Endothelial cell of umbilical vein (primary cell): ENCODE measurements at regions not wholly inside any gene's neighbourhood (a gene's known extent, or its start where the extent isn't known, plus 50 kb on each side); places are given as distances from the start of the nearest gene placed in this dataset.

Experiments used
- BruUV-seq: library from RNA; stranded (reverse); fragments of 400-500 nt; replicated peaks from 2 replicates; lab custom pipeline; 2021; lab: Mats Ljungman, UMichigan
- CTCF ChIA-PET: fragments of 300-600, 350-600 bp; sonication (Branson Sonifier 250); formaldehyde crosslinking; loops from one replicate; lab custom pipeline; 2021; ENCODE audit warnings: antibody characterized with exemption, inconsistent platforms; lab: Charles Lee
- POLR2A ChIA-PET: fragments of 300-600, 350-600 bp; sonication (Branson Sonifier 250); formaldehyde crosslinking; loops from one replicate; lab custom pipeline; 2021; ENCODE audit warnings: antibody characterized with exemption, inconsistent platforms; lab: Charles Lee
- DNase-seq: peaks from one replicate; pipeline ENCODE4 v3.0.0-alpha.2; 2011; ENCODE audit warnings: low read depth, low spot score
- FAIRE-seq: peaks from 2 replicates; lab custom pipeline; 2011; peaks lifted over from hg19 to GRCh38; lab: Jason Lieb, UNC
- H2AFZ ChIP-seq: 2 replicates; pipeline ENCODE4 v1.6.0; 2012; ENCODE audit warnings: low read depth, low read length, control low read depth, inconsistent platforms
- H3K27ac ChIP-seq: 2 replicates; pipeline ENCODE4 v1.5.1; 2011; ENCODE audit warnings: low read depth, mild to moderate bottlenecking, control low read depth, low read length, moderate library complexity; ENCODE audit not compliant: insufficient read depth
- H3K27me3 ChIP-seq, 2 experiments: 2 replicates each; pipeline versions ENCODE4 v1.6.0 to v1.6.1; 2011; ENCODE audit warnings: low read length in 2 of 2, mixed read lengths in 1 of 2; ENCODE audit not compliant: control insufficient read depth in 2 of 2, insufficient read depth in 2 of 2
- H3K36me3 ChIP-seq, 2 experiments: 2 replicates in 1 of 2; 3 replicates in 1 of 2; pipeline ENCODE4 v1.5.1; 2011; ENCODE audit warnings: low read length in 2 of 2, mild to moderate bottlenecking in 1 of 2, moderate library complexity in 1 of 2; ENCODE audit not compliant: control insufficient read depth in 2 of 2, insufficient read depth in 2 of 2; ENCODE audit errors: extremely low read depth in 1 of 2
- H3K4me1 ChIP-seq: 3 replicates; pipeline ENCODE4 v1.5.1; 2011; ENCODE audit warnings: mild to moderate bottlenecking, low read length; ENCODE audit not compliant: control insufficient read depth, insufficient read depth; ENCODE audit errors: extremely low read depth
- H3K4me2 ChIP-seq: 2 replicates; pipeline ENCODE4 v1.6.1; 2011; ENCODE audit warnings: low read length, control low read depth, mixed read lengths; ENCODE audit not compliant: insufficient read depth
- H3K4me3 ChIP-seq, 3 experiments: fragments of 200-600 bp in 1 of 3; sonication (generic), shearing (Covaris generic) in 1 of 3; replicated peaks in 1 of 3; 2 replicates each; pipeline ENCODE4 v1.5.1; 2011 to 2016; ENCODE audit warnings: control low read depth in 3 of 3, low read length in 3 of 3, mild to moderate bottlenecking in 2 of 3, inconsistent platforms in 1 of 3, low read depth in 1 of 3, moderate library complexity in 1 of 3; ENCODE audit not compliant: insufficient read depth in 1 of 3
- H3K79me2 ChIP-seq: 2 replicates; pipeline ENCODE4 v1.6.0; 2012; ENCODE audit warnings: low read length, inconsistent platforms; ENCODE audit not compliant: control insufficient read depth, insufficient read depth
- H3K9ac ChIP-seq: replicated peaks from 2 replicates; pipeline ENCODE3; 2011; ENCODE audit warnings: low read length, control low read depth; ENCODE audit not compliant: insufficient read depth; ENCODE audit errors: extremely low read depth
- H3K9me1 ChIP-seq: replicated peaks from 3 replicates; pipeline ENCODE4 v1.6.0; 2011; ENCODE audit warnings: mild to moderate bottlenecking, low read length; ENCODE audit not compliant: control insufficient read depth, insufficient read depth; ENCODE audit errors: extremely low read depth
- H3K9me3 ChIP-seq: replicated peaks from 2 replicates; pipeline ENCODE4 v1.5.1; 2012; ENCODE audit warnings: low read length, inconsistent platforms; ENCODE audit not compliant: control insufficient read depth, insufficient read depth
- H4K20me1 ChIP-seq: replicated peaks from 2 replicates; pipeline ENCODE3; 2011; ENCODE audit warnings: mild to moderate bottlenecking, low read length; ENCODE audit not compliant: control insufficient read depth, insufficient read depth; ENCODE audit errors: extremely low read depth
- CTCF ChIP-seq, 2 donors: IDR thresholded peaks; 1 replicate in 1 of 2; 2 replicates in 1 of 2; pipeline ENCODE4 v1.5.1; 2011; ENCODE audit warnings: low read length in 2 of 2, mild to moderate bottlenecking in 2 of 2, moderate library complexity in 2 of 2, control low read depth in 1 of 2, inconsistent platforms in 1 of 2, low read depth in 1 of 2; ENCODE audit not compliant: insufficient read depth in 1 of 2; ENCODE audit errors: extremely low read depth in 1 of 2
- FOS ChIP-seq: IDR thresholded peaks from 2 replicates; pipeline ENCODE4 v1.6.1; 2011; ENCODE audit warnings: mild to moderate bottlenecking, low read length, moderate library complexity, borderline replicate concordance; ENCODE audit not compliant: insufficient read depth
- GATA2 ChIP-seq: IDR thresholded peaks from 2 replicates; pipeline ENCODE4 v1.7.0; 2011; ENCODE audit warnings: low read depth, mild to moderate bottlenecking, moderate library complexity, mixed read lengths, low read length; ENCODE audit not compliant: insufficient read length, insufficient read depth
- JUN ChIP-seq: IDR thresholded peaks from 2 replicates; pipeline ENCODE4 v1.6.1; 2011; ENCODE audit warnings: borderline replicate concordance, low read depth; ENCODE audit not compliant: insufficient read length, insufficient read depth
- MAX ChIP-seq: IDR thresholded peaks from 2 replicates; pipeline ENCODE4 v1.6.1; 2011; ENCODE audit not compliant: insufficient read depth, insufficient read length
- MYC ChIP-seq: IDR thresholded peaks from one replicate; pipeline ENCODE4 v1.6.1; 2011; ENCODE audit warnings: mild to moderate bottlenecking, low read depth, low read length
- POLR2AphosphoS5 ChIP-seq: IDR thresholded peaks from 2 replicates; pipeline ENCODE4 v1.6.1; 2012; ENCODE audit warnings: low read depth, mild to moderate bottlenecking, control low read depth, low read length, moderate library complexity; ENCODE audit not compliant: insufficient read depth
- dilution Hi-C: fragments of 300-500 bp; cut with MboI; formaldehyde crosslinking; loops from one replicate; pipeline ENCODE4 v1.15.0; 2019; ENCODE audit warnings: low sequenced_read_pairs; ENCODE audit not compliant: extremely low pct_ligation_motif_present
- intact Hi-C: fragments of 100-400 bp; cut with micrococcal nuclease; formaldehyde crosslinking; loops from one replicate; pipeline ENCODE4 v1.10.0; 2022

- no peaks in the 10 kb centered on the region for H3K9me1 ChIP-seq
- FAIRE-seq, result no peak
- no peak overlapping the region for H3K27ac ChIP-seq
- intact Hi-C loops (no loop called here), dilution Hi-C loops (no loop called here)
- H3K9me3 ChIP-seq, result no peaks in the 10 kb centered on the region
- H3K79me2 ChIP-seq, result no peaks in the 10 kb centered on the region
- no TSS peak for BruUV-seq
- H3K4me3 ChIP-seq, result no peak overlapping the region
- no peaks in the 10 kb centered on the region for H3K4me1 ChIP-seq
- POLR2A ChIA-PET, result no interaction called here
- DNase-seq, result no peak
- CTCF ChIA-PET, result no interaction called here
- H4K20me1 ChIP-seq, result no peaks in the 10 kb centered on the region
- TF ChIP-seq POLR2AphosphoS5 (no peak), CTCF (IDR thresholded peaks at IDR 0.05; ENCODE audit: extremely low read depth in 1 of 2, insufficient read depth in 1 of 2, low read depth in 1 of 2, low read length in 2 of 2) (no peak), FOS (no peak), MAX (no peak), GATA2 (no peak), JUN (no peak), MYC (no peak)
- no peak overlapping the region for H3K4me2 ChIP-seq
- no peaks in the 10 kb centered on the region for H3K36me3 ChIP-seq
- no peak overlapping the region for H2AFZ ChIP-seq
- H3K9ac ChIP-seq, result no peak overlapping the region
- no peaks in the 10 kb centered on the region for H3K27me3 ChIP-seq
Measured at GRCh38 chr2:81247648-81248047, 943.1 kb upstream of the LRRTM1 start.
